Stimulated activated memory B cell treated with anti-CD40 and anti-IgM and Interleukin-4, amounts not matched to agents 10 μg/mL and 1 μg/mL and 100 μg/mL, for 72 hours (primary cell): ENCODE measurements at regions not wholly inside any gene's neighbourhood (a gene's known extent, or its start where the extent isn't known, plus 50 kb on each side); places are given as distances from the start of the nearest gene placed in this dataset.
"Not testable (repeated sequence)": the region's sequence is repeated elsewhere in the genome, so short reads cannot be mapped to it uniquely, and the experiment has no call there.

Experiments used
- ATAC-seq: fragments of 150-1000 bp; cut with Tn5 transposase; 2 replicates; pipeline ENCODE4 v1.10.0; 2021
- H3K27ac Mint-ChIP-seq: one replicate; pipeline ENCODE4 v1.8.0; 2022; ENCODE audit warnings: mild to moderate bottlenecking, mixed read lengths
- H3K27me3 Mint-ChIP-seq: one replicate; pipeline ENCODE4 v1.8.0; 2022; ENCODE audit warnings: mixed read lengths
- H3K36me3 Mint-ChIP-seq: one replicate; pipeline ENCODE4 v1.8.0; 2022; ENCODE audit warnings: mixed read lengths
- H3K4me1 Mint-ChIP-seq: one replicate; pipeline ENCODE4 v1.8.0; 2022; ENCODE audit warnings: mixed read lengths
- H3K4me3 Mint-ChIP-seq: one replicate; pipeline ENCODE4 v1.8.0; 2022; ENCODE audit warnings: mild to moderate bottlenecking, moderate library complexity, mixed read lengths
- H3K9me3 Mint-ChIP-seq: one replicate; pipeline ENCODE4 v1.8.0; 2022; ENCODE audit warnings: mixed read lengths

DNA sequence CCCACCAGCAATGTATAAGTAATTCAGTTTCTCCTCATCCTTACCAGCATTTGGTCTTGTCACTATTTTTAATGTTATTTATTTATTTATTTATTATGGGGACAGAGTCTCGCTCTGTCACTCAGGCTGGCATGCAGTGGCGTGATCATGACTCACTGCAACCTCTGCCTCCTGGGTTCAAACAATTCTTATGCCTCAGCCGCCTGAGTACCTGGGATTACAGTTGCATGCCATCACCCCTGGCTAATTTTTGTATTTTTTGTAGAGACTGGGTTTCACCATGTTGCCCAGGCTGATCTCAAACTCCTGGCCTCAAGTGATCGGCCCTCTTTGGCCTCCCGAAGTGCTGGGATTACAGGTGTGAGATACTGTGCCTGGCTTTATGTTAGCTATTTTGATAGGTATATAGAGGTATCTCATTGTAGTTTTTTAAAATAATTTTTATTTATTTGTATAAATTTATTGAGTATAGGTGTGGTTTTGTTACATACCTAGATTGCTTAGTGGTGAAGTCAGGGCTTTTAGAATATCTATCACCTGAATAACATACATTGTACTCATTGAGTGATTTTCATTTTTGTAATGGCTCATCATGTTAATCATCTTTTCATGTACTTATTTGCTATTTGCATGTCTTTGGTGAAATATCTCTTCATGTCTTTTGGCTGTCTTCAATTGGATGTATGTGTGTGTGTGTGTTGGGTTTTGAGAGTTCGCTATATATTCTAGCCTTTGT lies 53.3 kb downstream of the TANC2 start:
- no peak for ATAC-seq
- Mint-ChIP-seq H3K4me1 (no peaks in the 10 kb centered on the region), H3K9me3 (peaks cover 4% of the 10 kb centered on the region), H3K36me3 (no peaks in the 10 kb centered on the region), H3K27ac (no peak overlapping the region), H3K27me3 (no peaks in the 10 kb centered on the region), H3K4me3 (no peak overlapping the region)

DNA sequence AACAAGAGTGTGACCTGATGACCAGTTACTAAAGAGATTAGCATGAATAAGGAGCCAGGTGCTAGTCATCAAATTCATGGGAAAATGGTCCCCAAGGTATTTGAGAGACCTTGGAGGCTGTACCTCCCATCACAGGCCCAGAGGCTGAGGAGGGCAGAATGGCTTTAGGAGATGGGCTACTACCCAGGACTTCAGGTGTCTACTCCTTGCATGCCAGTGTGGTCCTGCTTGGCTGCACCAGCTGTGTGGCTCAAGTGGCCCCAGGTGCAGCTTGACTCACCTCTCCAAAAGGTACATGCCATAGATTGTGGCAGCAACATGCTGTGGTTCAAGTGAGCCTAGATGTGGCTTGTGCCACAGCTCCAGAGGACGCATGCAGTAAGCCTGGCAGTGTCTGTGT lies 56.5 kb downstream of the TANC2 start:
- H3K27ac Mint-ChIP-seq = no peak overlapping the region
- H3K9me3 Mint-ChIP-seq = peaks cover 4% of the 10 kb centered on the region
- no peak for ATAC-seq
- H3K4me1 Mint-ChIP-seq = no peaks in the 10 kb centered on the region
- H3K4me3 Mint-ChIP-seq = no peak overlapping the region
- H3K36me3 Mint-ChIP-seq = no peaks in the 10 kb centered on the region
- no peaks in the 10 kb centered on the region for H3K27me3 Mint-ChIP-seq

DNA sequence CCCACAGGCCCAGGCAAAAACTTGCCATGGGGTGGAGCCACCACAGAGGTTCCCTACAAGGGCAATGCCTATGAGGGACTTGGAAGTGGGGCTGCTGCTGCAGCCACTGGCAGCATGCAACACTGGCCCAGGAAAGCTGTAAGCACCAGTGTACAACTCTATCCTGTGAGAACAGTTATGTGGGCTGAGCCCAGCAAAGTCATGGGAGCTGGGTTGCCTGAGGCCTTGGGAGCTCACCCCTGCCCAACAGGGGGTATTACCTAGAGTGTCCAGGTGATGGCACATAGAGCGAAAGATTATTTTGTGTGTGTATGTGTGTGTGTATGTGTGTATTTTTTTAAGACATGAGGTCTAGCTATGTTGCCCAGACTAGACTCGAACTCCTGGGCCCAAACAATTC lies 57.0 kb downstream of the TANC2 start:
- ATAC-seq = no peak
- Mint-ChIP-seq H3K4me1 (no peaks in the 10 kb centered on the region), H3K36me3 (no peaks in the 10 kb centered on the region), H3K4me3 (no peak overlapping the region), H3K27me3 (no peaks in the 10 kb centered on the region), H3K27ac (no peak overlapping the region), H3K9me3 (peaks cover 4% of the 10 kb centered on the region)

DNA sequence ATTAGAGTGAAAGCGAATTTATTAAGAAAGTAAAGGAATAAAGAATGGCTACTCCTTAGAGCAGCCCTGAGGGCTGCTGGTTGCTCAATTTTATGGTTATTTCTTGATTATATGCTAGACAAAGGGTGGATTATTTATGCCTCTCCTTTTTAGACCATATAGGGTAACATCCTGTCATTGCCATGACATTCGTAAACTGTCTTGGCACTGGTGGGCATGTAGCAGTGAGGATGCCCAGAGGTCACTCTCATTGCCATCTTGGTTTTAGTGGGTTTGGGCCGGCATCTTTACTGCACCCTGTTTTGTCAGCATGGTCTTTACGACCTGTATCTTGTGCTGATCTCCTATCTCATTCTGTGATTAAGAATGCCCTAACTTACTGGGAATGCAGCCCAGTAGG lies 58.2 kb downstream of the TANC2 start:
- ATAC-seq = no peak
- Mint-ChIP-seq H3K27me3 (no peaks in the 10 kb centered on the region), H3K36me3 (no peaks in the 10 kb centered on the region), H3K27ac (no peak overlapping the region), H3K9me3 (peaks cover 4% of the 10 kb centered on the region), H3K4me1 (no peaks in the 10 kb centered on the region), H3K4me3 (no peak overlapping the region)

DNA sequence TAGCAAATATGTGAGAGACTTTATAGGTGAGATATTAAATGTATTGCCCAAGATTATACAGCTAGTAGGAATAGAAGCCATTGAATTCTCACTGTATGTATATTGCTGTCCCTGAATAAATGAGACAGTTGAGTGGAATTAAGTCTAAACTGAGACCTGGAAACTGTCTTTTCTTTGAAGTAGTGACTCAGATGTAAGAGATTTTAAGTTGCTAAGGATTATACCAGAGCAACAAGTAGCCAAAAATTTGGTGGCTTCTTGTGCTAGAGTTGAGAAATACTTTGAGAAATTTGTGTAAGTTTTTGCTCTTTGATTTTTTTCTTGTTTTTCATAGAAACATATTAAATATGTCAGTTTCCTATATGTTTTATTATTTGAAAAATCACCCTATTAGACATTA lies 58.7 kb downstream of the TANC2 start:
- ATAC-seq = no peak
- H3K36me3 Mint-ChIP-seq = no peaks in the 10 kb centered on the region
- peaks cover 4% of the 10 kb centered on the region for H3K9me3 Mint-ChIP-seq
- H3K27ac Mint-ChIP-seq = no peak overlapping the region
- no peaks in the 10 kb centered on the region for H3K4me1 Mint-ChIP-seq
- H3K4me3 Mint-ChIP-seq = no peak overlapping the region
- no peaks in the 10 kb centered on the region for H3K27me3 Mint-ChIP-seq

DNA sequence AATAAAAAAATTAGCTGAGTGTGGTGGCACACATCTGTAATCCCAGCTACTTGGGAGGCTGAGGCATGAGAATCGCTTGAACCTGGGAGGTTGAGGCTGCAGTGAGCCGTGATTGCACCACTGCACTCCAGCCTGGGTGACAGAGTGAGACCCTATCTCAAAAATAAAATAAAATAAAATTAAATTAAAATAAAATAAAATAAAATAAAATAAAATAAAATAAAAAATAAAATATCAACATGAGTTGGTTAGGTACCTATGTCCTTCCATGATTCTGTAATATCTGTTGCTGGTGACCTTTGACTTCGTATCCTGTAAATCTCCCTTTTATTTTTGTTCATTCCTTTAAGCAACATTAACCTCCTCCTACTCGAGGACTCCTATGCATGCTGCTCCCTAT lies 59.6 kb downstream of the TANC2 start:
- ATAC-seq, H3K27me3 Mint-ChIP-seq, H3K27ac Mint-ChIP-seq, H3K9me3 Mint-ChIP-seq, H3K4me1 Mint-ChIP-seq, H3K4me3 Mint-ChIP-seq, H3K36me3 Mint-ChIP-seq: not testable (repeated sequence)

DNA sequence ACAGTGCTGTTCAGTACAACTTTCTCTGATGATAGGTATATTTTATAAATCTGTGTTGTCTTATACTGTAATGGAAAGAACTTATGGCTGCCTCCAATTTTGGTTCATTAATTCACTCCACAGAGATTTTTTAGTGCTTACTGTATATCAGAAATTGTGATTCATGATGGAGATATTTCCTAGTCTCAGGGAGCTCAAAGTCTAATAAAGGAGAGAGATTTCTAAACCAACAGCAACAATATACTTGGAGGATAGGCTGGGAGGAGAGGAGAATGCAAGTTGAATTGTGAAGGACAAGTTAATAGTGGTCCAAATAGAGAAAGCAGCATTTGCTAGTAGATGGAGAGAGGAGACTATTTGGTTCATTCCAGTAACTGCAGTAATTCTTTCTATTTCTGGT lies 63.5 kb downstream of the TANC2 start:
- Mint-ChIP-seq H3K9me3 (peaks cover 3% of the 10 kb centered on the region), H3K4me3 (no peak overlapping the region), H3K27me3 (peaks cover 8% of the 10 kb centered on the region), H3K4me1 (no peaks in the 10 kb centered on the region), H3K36me3 (peaks cover 6% of the 10 kb centered on the region), H3K27ac (no peak overlapping the region)
- no peak for ATAC-seq

DNA sequence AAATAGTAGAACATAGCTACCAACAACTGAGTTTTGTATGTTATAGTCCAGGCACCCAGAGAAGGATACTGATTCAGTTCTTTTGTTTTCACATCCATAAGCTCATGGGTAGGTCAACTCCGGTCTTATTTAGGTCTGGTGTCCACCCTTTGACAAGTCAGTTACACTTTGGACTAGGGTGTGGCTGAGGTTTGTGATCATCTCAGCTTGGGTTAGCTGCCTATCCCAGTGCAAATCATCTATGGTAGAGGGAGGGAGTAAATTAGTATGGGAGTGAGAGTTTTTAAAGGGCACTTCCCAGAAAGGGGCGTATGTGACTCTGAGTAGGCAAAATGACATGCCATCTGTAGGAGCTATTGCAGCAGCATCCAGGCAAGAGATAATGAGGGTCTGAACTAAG lies 66.1 kb downstream of the TANC2 start:
- Mint-ChIP-seq H3K36me3 (peaks cover 6% of the 10 kb centered on the region), H3K27ac (no peak overlapping the region), H3K9me3 (peaks cover 3% of the 10 kb centered on the region), H3K4me3 (no peak overlapping the region), H3K4me1 (peaks cover 14% of the 10 kb centered on the region), H3K27me3 (peaks cover 8% of the 10 kb centered on the region)
- ATAC-seq = no peak

DNA sequence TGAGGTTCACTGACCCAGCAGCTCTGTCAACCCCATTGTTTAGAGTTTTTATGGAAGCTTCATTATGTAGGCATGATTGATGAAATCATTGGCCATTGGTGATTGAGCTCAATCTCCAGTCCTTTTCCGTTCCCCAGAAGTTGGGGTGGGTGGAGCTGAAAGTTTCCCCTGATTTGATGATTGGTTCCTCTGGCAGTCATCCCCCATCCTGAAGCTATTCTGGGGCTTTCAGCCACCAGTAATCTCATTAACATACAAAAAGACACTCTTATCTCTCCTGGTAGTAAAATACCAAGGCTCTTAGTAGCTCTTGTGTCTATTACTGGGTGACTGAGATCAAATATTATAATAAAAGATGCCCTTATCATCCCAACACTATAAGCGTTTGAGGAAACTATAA lies 67.1 kb downstream of the TANC2 start:
- Mint-ChIP-seq H3K27me3 (peaks cover 8% of the 10 kb centered on the region), H3K4me1 (peaks cover 14% of the 10 kb centered on the region), H3K27ac (no peak overlapping the region), H3K36me3 (peaks cover 6% of the 10 kb centered on the region), H3K9me3 (peaks cover 3% of the 10 kb centered on the region), H3K4me3 (no peak overlapping the region)
- no peak for ATAC-seq

DNA sequence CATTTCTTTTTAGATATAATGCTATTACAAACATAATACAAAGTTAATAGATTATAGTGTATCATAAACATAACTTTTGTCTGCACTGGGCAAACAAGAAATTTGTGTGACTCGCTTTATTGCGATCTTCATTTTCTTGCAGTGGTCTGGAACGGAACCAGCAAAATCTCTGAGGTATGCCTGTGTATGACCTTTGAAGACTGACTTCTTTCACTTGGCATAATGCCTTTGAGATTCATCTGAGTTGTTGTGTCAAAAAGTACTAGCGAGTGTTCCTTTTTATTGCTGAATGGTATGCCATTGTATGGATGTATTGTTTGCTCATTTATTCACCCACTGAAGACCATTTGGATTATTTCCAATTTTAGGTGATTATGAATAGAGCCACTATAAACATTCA lies 69.2 kb downstream of the TANC2 start:
- Mint-ChIP-seq H3K9me3 (peaks cover 3% of the 10 kb centered on the region), H3K27me3 (peaks cover 8% of the 10 kb centered on the region), H3K4me3 (no peak overlapping the region), H3K4me1 (peaks cover 14% of the 10 kb centered on the region), H3K27ac (no peak overlapping the region), H3K36me3 (peaks cover 6% of the 10 kb centered on the region)
- no peak for ATAC-seq

DNA sequence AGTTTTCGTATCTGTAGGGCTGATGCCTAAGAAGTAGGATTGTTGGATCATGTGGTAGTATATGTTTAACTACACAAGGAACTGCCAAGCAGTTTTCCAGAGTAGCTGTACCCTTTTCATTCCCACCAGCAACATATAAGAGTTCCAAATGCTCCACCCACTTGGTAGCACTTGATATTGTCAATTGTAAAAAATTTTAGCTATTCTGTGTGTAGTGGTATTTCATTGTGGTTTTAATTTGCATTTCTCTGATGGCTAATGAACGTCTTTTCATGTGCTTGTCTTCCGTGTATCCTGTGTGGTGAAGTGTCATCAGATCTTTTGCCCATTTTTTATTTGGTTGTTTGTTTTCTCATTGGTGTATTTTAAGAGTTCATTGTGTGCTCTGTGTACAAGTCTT lies 69.7 kb downstream of the TANC2 start:
- no peak for ATAC-seq

DNA sequence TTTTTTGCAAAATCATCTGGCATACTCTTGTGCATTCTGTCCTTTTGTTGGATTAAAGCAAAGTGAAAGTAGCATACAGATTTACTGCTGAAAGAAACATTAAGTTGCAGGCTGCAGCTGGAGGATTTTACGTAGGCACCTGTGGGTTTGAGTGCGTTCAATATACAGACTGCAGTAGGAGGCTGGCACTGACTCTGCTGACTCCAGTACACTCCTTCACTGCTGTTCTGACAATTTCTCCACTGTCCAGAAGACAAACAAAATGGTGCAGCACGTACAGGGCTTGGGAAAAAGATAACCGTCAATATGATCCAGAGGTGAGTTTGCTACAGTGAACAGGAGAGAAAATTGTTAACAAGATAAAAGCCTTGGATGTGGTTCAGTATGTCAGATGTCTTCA lies 73.3 kb downstream of the TANC2 start:
- H3K36me3 Mint-ChIP-seq = no peaks in the 10 kb centered on the region
- H3K4me1 Mint-ChIP-seq = peaks cover 20% of the 10 kb centered on the region
- no peak overlapping the region for H3K4me3 Mint-ChIP-seq
- ATAC-seq = no peak
- H3K27ac Mint-ChIP-seq = no peak overlapping the region
- no peaks in the 10 kb centered on the region for H3K9me3 Mint-ChIP-seq
- H3K27me3 Mint-ChIP-seq = no peaks in the 10 kb centered on the region

More for the DNA sequence above, 69.7 kb downstream of the TANC2 start:
- peaks cover 6% of the 10 kb centered on the region for H3K36me3 Mint-ChIP-seq
- H3K9me3 Mint-ChIP-seq = peaks cover 3% of the 10 kb centered on the region
- no peak overlapping the region for H3K4me3 Mint-ChIP-seq
- peaks cover 14% of the 10 kb centered on the region for H3K4me1 Mint-ChIP-seq
- H3K27ac Mint-ChIP-seq = no peak overlapping the region
- peaks cover 8% of the 10 kb centered on the region for H3K27me3 Mint-ChIP-seq

DNA sequence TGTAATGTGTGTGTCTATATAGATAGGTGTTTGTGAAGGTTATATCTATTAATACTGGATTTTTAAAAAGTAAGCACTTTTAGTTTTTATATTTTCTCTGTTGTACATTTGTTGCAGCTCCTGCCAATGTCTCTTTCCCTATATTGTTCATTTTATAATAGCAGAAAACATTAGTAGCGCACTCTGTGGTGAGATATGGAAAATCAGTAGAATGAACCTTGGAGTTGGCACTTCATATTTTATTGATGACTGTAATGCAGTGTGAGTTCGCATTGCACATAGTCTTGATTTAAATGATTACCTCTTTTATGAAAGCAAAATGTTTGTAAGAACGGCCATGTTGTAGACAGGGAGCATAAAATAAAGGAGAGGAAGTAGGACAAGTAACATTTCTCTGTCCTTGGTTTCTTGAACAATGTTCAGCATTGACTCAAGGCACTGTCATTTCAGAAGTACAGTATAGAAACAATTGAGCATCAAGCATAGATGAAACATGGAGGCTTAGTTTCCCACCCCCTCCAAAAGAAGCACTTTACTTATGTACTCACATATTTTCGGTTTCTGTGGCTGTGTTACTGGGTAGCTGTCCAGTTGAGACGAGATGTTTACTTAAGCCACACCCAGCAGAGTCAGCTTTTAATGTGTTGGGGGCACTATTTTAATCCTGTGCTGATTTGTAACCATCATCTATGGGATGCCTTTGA lies 74.0 kb downstream of the TANC2 start:
- no peak for ATAC-seq
- peaks cover 20% of the 10 kb centered on the region for H3K4me1 Mint-ChIP-seq

DNA sequence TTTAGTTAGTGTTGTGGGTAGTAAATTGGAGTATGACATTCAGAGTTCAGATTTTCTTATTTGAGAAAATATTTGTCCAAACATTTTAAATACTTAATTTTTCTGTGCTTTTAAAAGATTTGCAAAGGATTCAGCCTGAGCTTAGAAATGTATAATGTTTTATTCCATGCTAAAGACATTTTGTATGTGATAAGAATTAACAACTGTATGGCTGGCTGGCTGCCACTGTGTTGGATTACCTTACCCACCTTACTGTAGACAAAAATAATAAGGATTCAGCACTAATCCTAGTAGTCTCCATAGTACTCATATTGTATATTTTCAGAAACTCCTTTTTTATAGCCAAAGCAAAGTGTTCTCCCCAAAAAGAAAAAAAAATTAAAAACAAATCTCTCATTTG lies 74.8 kb downstream of the TANC2 start:
- Mint-ChIP-seq H3K4me3 (no peak overlapping the region), H3K36me3 (no peaks in the 10 kb centered on the region), H3K27me3 (no peaks in the 10 kb centered on the region), H3K27ac (no peak overlapping the region), H3K4me1 (peaks cover 13% of the 10 kb centered on the region), H3K9me3 (no peaks in the 10 kb centered on the region)
- ATAC-seq = no peak

More for the DNA sequence above, 74.0 kb downstream of the TANC2 start:
- H3K27ac Mint-ChIP-seq = no peak overlapping the region
- H3K27me3 Mint-ChIP-seq = no peaks in the 10 kb centered on the region
- no peak overlapping the region for H3K4me3 Mint-ChIP-seq
- H3K9me3 Mint-ChIP-seq = no peaks in the 10 kb centered on the region
- no peaks in the 10 kb centered on the region for H3K36me3 Mint-ChIP-seq

DNA sequence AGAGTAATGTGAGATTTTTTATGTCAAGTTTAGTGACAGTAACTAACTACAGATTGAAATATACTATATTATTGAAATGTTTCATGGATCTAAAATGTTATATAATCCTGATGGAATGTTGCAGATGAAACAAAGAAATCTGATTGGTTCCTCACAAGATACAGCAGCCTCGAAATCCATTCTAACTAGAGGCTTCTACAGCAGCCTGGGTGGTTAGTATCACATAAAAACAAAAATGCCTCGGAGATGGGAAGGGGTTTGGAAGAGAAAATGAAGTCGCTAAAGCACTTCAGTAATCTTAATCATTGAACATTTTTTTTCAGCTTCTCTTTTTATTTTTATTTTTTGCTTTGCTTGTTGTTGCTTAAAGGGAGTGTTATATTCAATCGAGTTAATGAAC lies 75.2 kb downstream of the TANC2 start:
- Mint-ChIP-seq H3K4me1 (peaks cover 9% of the 10 kb centered on the region), H3K9me3 (no peaks in the 10 kb centered on the region), H3K27me3 (no peaks in the 10 kb centered on the region), H3K27ac (no peak overlapping the region), H3K36me3 (no peaks in the 10 kb centered on the region), H3K4me3 (no peak overlapping the region)
- ATAC-seq = no peak

DNA sequence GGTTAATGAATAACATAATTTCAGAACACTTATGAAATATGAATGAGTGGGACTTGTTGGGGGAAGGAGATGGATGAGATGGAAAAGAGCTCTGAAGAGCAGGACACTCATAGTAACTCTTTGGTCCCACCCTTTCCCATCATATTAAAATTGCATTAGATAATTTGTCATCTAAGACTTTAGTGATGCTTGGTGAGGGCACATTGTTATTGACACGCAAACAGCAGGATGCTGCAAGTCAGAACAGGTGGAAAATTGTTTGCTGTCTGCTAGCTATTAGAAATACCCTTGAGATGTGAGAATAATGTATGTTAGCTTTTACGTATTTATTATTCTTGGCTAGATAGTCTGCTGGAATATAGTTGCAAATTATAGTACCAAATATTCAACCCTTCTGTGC lies 75.7 kb downstream of the TANC2 start:
- no peak for ATAC-seq
- H3K9me3 Mint-ChIP-seq = no peaks in the 10 kb centered on the region
- H3K27ac Mint-ChIP-seq = no peak overlapping the region
- no peaks in the 10 kb centered on the region for H3K36me3 Mint-ChIP-seq
- no peaks in the 10 kb centered on the region for H3K27me3 Mint-ChIP-seq
- H3K4me1 Mint-ChIP-seq = peaks cover 6% of the 10 kb centered on the region
- no peak overlapping the region for H3K4me3 Mint-ChIP-seq
